Left lung (tissue), 4 donors: ENCODE measurements at regions not wholly inside any gene's neighbourhood (a gene's known extent, or its start where the extent isn't known, plus 50 kb on each side); places are given as distances from the start of the nearest gene placed in this dataset.
"Not testable (repeated sequence)": the region's sequence is repeated elsewhere in the genome, so short reads cannot be mapped to it uniquely, and the experiment has no call there.

ENCODE experiments used
- ATAC-seq: fragments of 200-7000 bp; cut with Tn5 transposase; one replicate; pipeline ENCODE4 v1.9.1; 2020; ENCODE audit warnings: moderate library complexity
- DNase-seq, 4 donors: peaks; one replicate each; pipeline ENCODE4 v3.0.0-alpha.2; 2013 to 2020
- H3K27ac ChIP-seq, 2 donors: fragments of 200-600 bp; sonication (generic) in 1 of 2; one replicate each; pipeline versions ENCODE4 v1.5.0 to v1.8.0; 2020 to 2021
- H3K27me3 ChIP-seq, 2 donors: fragments of 200-600 bp; sonication (generic) in 1 of 2; one replicate each; pipeline versions ENCODE4 v1.5.0 to v1.8.0; 2020 to 2021
- H3K36me3 ChIP-seq, 2 donors: fragments of 200-600 bp; sonication (generic) in 1 of 2; one replicate each; pipeline versions ENCODE4 v1.5.0 to v1.8.0; 2020 to 2021
- H3K4me1 ChIP-seq, 2 donors: fragments of 200-600 bp; one replicate each; pipeline ENCODE4 v1.8.0; 2021
- H3K4me3 ChIP-seq, 2 donors: fragments of 200-600 bp; sonication (generic) in 1 of 2; one replicate each; pipeline versions ENCODE4 v1.5.0 to v1.8.0; 2020 to 2021; ENCODE audit warnings: mild to moderate bottlenecking in 1 of 2
- H3K9me3 ChIP-seq, 2 donors: fragments of 200-600 bp; sonication (generic) in 1 of 2; one replicate each; pipeline versions ENCODE4 v1.5.0 to v1.8.0; 2020 to 2021
- intact Hi-C, 2 donors: fragments of 100-400 bp; cut with DNase I; formaldehyde crosslinking; loops; one replicate each; pipeline versions ENCODE4 v1.11.2 to v1.14.2; 2022
- TF ChIP-seq, protein P1 (sequence below), 2 donors: fragments of 200-600 bp; sonication (generic) in 1 of 2; IDR thresholded peaks; one replicate each; pipeline versions ENCODE4 v1.5.0 to v1.8.0; 2021; ENCODE audit warnings: antibody characterized with exemption in 2 of 2
- donor health status: DM: no; HTN: yes; CAD: no.
- donor health status: DM: no; HTN: no; CAD: no.

DNA sequence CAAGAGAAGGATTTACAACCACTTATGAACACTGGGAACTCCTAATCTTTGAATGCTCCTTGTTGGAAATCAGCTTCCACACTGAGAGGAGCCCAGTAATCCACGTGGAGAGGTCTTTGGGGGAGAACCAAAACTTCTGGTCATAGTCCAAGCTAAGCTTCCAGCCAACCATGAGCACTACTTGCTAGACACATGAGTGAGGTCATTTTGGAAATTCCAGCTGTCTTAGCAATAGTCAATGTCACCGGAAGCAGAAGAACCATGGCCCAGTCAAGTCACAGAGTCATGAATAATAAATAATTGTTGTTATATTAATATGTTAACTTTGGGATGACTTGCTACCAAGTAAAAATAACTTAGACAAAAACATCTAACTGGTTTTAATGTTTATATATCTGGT lies 324.9 kb upstream of the SGCG start:
- intact Hi-C loops = no loop called here
- TF ChIP-seq, protein P1, sequence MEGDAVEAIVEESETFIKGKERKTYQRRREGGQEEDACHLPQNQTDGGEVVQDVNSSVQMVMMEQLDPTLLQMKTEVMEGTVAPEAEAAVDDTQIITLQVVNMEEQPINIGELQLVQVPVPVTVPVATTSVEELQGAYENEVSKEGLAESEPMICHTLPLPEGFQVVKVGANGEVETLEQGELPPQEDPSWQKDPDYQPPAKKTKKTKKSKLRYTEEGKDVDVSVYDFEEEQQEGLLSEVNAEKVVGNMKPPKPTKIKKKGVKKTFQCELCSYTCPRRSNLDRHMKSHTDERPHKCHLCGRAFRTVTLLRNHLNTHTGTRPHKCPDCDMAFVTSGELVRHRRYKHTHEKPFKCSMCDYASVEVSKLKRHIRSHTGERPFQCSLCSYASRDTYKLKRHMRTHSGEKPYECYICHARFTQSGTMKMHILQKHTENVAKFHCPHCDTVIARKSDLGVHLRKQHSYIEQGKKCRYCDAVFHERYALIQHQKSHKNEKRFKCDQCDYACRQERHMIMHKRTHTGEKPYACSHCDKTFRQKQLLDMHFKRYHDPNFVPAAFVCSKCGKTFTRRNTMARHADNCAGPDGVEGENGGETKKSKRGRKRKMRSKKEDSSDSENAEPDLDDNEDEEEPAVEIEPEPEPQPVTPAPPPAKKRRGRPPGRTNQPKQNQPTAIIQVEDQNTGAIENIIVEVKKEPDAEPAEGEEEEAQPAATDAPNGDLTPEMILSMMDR (IDR thresholded peaks at IDR 0.05) = no peak

DNA sequence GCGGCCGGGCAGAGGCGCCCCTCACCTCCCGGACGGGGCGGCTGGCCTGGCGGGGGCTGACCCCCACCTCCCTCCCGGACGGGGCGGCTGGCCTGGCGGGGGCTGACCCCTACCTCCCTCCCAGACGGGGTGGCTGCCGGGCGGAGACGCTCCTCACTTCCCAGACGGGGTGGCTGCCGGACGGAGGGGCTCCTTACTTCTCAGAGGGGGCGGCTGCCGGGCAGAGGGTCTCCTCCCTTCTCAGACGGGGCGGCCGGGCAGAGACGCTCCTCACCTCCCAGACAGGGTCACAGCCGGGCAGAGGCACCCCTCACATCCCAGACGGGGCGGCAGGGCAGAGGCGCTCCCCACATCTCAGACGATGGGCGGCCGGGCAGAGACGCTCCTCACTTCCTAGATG lies 321.8 kb upstream of the SGCG start:
- H3K36me3 ChIP-seq, H3K4me1 ChIP-seq, H3K9me3 ChIP-seq, ATAC-seq, DNase-seq, H3K4me3 ChIP-seq, intact Hi-C loops, H3K27me3 ChIP-seq, H3K27ac ChIP-seq: not testable (repeated sequence)

More for the DNA sequence above, 324.9 kb upstream of the SGCG start:
- H3K4me3 ChIP-seq = no peak overlapping the region
- H3K27me3 ChIP-seq = no peaks in the 10 kb centered on the region
- peaks cover 0 to 2% of the 10 kb centered on the region in 2 donors for H3K9me3 ChIP-seq
- no peaks in the 10 kb centered on the region for H3K36me3 ChIP-seq
- no peaks in the 10 kb centered on the region for H3K4me1 ChIP-seq
- ATAC-seq (no peak), DNase-seq (no peak)
- H3K27ac ChIP-seq = no peak overlapping the region

DNA sequence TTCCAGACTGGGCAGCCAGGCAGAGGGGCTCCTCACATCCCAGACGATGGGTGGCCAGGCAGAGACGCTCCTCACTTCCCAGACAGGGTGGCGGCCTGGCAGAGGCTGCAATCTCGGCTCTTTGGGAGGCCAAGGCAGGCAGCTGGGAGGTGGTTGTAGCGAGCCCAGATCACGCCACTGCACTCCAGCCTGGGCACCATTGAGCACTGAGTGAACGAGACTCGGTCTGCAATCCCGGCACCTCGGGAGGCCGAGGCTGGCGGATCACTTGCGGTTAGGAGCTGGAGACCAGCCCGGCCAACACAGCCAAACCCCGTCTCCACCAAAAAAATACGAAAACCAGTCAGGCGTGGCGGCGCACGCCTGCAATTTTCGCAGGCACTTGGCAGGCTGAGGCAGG lies 321.4 kb upstream of the SGCG start:
- intact Hi-C loops, H3K4me1 ChIP-seq, H3K27me3 ChIP-seq, DNase-seq, ATAC-seq, H3K27ac ChIP-seq, H3K9me3 ChIP-seq, H3K4me3 ChIP-seq, H3K36me3 ChIP-seq: not testable (repeated sequence)

DNA sequence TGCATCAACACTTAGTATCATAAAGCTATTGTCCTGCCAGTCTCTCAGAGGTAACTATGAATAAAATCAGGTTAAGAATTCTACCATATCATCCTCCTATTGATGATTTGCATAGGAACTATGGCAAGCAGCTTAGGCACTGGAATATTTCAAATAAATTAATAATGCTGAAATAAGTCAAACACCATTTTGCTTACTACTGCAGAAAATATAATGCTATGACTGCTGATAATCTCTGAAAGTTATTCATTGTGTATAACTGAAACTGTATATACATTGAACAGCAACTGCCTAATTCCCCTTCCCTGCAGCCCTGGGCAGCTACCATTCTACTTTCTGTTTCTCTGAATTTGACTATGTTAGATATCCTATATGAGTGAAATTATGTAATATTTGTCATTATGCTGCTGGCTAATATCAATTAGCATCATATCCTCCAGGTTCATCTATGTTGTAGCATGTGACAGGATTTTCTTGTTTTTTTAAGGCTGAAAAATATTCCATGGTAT lies 318.8 kb upstream of the SGCG start:
- Histone ChIP-seq H3K4me3 (no peak overlapping the region), H3K27me3 (no peaks in the 10 kb centered on the region), H3K9me3 (peaks cover 0 to 2% of the 10 kb centered on the region in 2 donors), H3K36me3 (no peaks in the 10 kb centered on the region), H3K27ac (no peak overlapping the region), H3K4me1 (no peaks in the 10 kb centered on the region)
- TF ChIP-seq, protein P1 (IDR thresholded peaks at IDR 0.05) = no peak
- DNase-seq = no peak
- ATAC-seq = no peak
- intact Hi-C loops = no loop called here

DNA sequence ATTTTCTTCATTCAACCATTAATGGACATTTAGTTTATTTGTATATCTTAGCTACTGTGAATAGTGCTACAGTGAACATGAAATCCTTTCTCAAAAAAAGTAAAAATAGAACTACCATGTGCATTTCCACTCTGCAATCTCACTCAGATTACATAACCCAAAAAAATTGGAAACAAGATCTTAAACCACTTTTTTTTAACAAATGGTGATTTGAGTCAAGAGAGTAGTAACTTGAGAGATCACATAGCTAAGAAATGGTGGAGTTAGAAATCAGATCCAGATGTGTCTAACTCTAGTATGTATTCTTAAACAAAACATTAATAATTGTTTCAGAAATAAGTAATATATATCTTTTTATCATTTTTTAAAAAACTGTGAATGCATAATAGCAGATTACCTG lies 318.3 kb upstream of the SGCG start:
- H3K9me3 ChIP-seq = peaks cover 0 to 2% of the 10 kb centered on the region in 2 donors
- H3K4me1 ChIP-seq = no peaks in the 10 kb centered on the region
- no peak overlapping the region for H3K27ac ChIP-seq
- DNase-seq (no peak), ATAC-seq (no peak)
- no peak overlapping the region for H3K4me3 ChIP-seq
- H3K36me3 ChIP-seq = no peaks in the 10 kb centered on the region
- TF ChIP-seq, protein P1 (IDR thresholded peaks at IDR 0.05) = no peak
- H3K27me3 ChIP-seq = no peaks in the 10 kb centered on the region
- intact Hi-C loops = no loop called here

DNA sequence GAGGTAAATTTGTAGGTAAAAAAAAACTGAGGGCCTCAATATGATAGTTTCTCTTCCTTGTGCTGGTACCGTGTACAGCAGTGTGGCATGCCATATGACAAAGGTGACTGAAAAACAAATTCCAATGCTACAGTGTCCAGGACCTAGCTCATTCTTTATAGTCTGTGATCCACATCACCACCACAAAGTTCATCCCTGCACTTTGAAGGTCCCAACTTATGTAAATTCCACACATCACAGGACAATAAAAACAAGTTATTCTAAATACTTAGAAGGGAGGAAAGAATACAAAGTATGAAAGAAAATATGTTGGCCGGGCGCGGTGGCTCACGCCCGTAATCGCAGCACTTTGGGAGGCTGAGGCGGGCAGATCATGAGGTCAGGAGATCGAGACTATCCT lies 314.6 kb upstream of the SGCG start:
- no peak overlapping the region for H3K27ac ChIP-seq
- DNase-seq (no peak), ATAC-seq (no peak)
- TF ChIP-seq, protein P1 (IDR thresholded peaks at IDR 0.05) = no peak
- no peaks in the 10 kb centered on the region for H3K36me3 ChIP-seq
- no peaks in the 10 kb centered on the region for H3K4me1 ChIP-seq
- H3K27me3 ChIP-seq = no peaks in the 10 kb centered on the region
- intact Hi-C loops = no loop called here
- no peaks in the 10 kb centered on the region for H3K9me3 ChIP-seq
- no peak overlapping the region for H3K4me3 ChIP-seq
